H1 (cell line): ENCODE measurements at regions not wholly inside any gene's neighbourhood (a gene's known extent, or its start where the extent isn't known, plus 50 kb on each side); places are given as distances from the start of the nearest gene placed in this dataset.

Experiments
- BACH1 ChIP-seq: IDR thresholded peaks from 2 replicates; pipeline ENCODE4 v1.6.1; 2012; ENCODE audit warnings: low read length, improper control_type of control experiment

GRCh38 chr7:31236868-31237267, 103.7 kb downstream of the NEUROD6 start (continued):
- no peak for TF ChIP-seq BACH1
- TF ChIP-seq, all 59 proteins: peak for 0
